KOPT-K1 (cell line): ENCODE measurements at regions not wholly inside any gene's neighbourhood (a gene's known extent, or its start where the extent isn't known, plus 50 kb on each side); places are given as distances from the start of the nearest gene placed in this dataset.
"Not testable (repeated sequence)": the region's sequence is repeated elsewhere in the genome, so short reads cannot be mapped to it uniquely, and the experiment has no call there.

Source experiments
- H3K27ac ChIP-seq: fragments of 200-600 bp; sonication (generic); 2 replicates; pipeline ENCODE4 v1.5.1; 2016; ENCODE audit warnings: antibody characterized with exemption, mild to moderate bottlenecking, low read depth, low read length; ENCODE audit not compliant: poor library complexity, severe bottlenecking
- H3K36me3 ChIP-seq: fragments of 200-600 bp; sonication (generic); 2 replicates; pipeline ENCODE4 v1.5.1; 2017; ENCODE audit warnings: antibody characterized with exemption, mild to moderate bottlenecking, low read length, moderate library complexity; ENCODE audit not compliant: insufficient read depth
- H3K9me3 ChIP-seq: fragments of 200-600 bp; sonication (generic); 2 replicates; pipeline ENCODE4 v1.5.1; 2017; ENCODE audit warnings: antibody characterized with exemption, low read length, mild to moderate bottlenecking; ENCODE audit not compliant: insufficient read depth, poor library complexity, severe bottlenecking

DNA sequence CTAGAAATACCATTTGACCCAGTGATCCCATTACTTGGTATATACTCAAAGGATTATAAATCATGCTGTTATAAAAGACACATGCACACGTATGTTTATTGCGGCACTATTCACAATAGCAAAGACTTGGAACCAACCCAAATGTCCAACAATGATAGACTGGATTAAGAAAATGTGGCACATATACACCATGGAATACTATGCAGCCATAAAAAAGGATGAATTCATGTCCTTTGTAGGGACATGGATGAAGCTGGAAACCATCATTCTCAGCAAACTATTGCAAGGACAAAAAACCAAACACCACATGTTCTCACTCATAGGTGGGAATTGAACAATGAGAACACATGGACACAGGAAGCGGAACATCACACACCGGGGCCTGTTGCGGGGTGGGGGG, 131.5 kb downstream of the ZFAND4 start:
- not testable (repeated sequence) for H3K27ac ChIP-seq, H3K36me3 ChIP-seq, H3K9me3 ChIP-seq

DNA sequence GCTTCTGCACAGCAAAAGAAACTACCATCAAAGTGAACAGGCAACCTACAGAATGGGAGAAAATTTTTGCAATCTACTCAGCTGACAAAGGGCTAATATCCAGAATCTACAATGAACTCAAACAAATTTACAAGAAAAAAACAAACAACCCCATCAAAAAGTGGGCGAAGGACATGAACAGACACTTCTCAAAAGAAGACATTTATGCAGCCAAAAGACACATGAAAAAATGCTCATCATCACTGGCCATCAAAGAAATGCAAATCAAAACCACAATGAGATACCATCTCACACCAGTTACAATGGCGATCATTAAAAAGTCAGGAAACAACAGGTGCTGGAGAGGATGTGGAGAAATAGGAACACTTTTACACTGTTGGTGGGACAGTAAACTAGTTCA, 132.0 kb downstream of the ZFAND4 start:
- H3K36me3 ChIP-seq, H3K27ac ChIP-seq, H3K9me3 ChIP-seq: not testable (repeated sequence)

DNA sequence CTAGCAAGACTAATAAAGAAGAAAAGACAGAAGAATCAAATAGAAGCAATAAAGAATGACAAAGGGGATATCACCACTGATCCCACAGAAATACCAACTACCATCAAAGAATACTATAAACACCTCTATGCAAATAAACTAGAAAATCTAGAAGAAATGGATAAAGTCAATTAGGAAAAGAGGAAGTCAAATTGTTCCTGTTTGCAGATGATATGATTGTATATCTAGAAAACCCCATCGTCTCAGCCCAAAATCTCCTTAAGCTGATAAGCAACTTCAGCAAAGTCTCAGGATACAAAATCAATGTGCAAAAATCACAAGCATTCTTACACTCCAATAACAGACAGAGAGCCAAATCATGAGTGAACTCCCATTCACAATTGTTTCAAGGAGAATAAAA, 133.0 kb downstream of the ZFAND4 start:
- not testable (repeated sequence) for H3K9me3 ChIP-seq, H3K36me3 ChIP-seq, H3K27ac ChIP-seq

DNA sequence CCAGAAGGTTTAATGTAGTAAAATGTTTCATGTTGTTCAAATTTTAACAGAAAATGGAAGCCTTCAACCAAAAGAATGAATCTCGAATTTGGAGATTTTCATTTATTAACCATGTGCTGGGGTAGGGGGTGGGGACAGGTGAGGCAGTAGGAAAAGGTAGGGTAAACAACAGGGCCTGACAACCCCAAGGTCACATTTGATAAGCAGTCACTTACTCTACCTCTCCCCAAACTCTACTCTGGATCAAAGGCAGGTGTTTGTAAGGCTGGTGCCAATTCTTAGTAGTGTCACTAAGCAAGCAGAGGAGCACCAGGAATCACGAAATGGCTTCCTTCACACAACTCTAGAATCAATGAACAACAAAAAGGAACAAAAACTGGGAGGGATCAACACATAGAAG, 138.0 kb downstream of the ZFAND4 start:
- H3K36me3 ChIP-seq, result no peaks in the 10 kb centered on the region
- no peaks in the 10 kb centered on the region for H3K9me3 ChIP-seq
- no peak overlapping the region for H3K27ac ChIP-seq

DNA sequence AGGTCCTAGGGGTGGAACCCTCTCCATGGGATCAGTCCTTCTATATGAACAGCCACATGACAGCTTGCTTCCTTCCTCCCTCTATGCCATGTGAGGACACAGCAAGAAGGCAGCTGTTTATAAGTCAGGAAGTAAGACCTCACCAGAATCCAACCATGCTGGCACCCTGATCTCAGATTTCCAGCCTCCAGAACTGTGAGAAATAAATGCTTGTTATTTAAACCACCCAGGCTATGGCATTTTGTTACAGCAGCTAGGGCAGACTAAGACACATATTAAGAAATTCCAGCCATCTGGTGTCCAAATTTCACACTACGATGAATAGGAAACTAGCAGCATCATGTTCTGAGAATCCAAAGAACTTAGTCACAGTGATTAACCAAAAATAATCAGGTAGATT, 140.1 kb downstream of the ZFAND4 start:
- H3K27ac ChIP-seq, result no peak overlapping the region

DNA sequence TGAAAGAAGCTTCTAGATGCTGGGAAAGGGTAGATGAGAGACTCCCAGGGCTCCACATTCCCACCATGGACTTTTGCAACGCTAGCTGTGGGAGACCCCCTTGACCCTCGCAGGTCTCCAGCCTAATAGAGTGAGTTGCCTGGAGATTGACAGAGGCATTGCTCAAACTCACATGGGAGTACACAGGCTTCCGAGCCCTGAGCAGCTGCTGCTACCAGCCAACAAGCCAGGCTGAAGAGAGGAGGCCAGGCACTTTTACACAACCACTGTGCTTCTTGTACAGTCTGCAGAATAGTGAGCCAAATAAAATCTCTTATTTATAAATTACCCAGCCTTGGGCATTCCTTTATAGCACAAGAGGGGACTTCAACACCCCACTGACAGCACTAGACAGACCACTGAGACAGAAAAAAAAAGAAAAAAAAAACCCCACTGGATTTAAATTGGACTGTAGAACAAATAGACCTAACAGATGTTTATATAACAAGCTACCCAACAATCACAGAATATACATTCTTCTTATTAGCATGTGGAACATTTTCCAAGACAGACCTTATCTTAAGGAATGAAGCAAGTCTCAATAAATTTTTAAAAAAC, 146.2 kb downstream of the ZFAND4 start:
- Histone ChIP-seq H3K36me3 (no peaks in the 10 kb centered on the region), H3K9me3 (no peaks in the 10 kb centered on the region), H3K27ac (no peak overlapping the region)

More for the DNA sequence above, 140.1 kb downstream of the ZFAND4 start:
- Histone ChIP-seq H3K36me3 (no peaks in the 10 kb centered on the region), H3K9me3 (no peaks in the 10 kb centered on the region)

DNA sequence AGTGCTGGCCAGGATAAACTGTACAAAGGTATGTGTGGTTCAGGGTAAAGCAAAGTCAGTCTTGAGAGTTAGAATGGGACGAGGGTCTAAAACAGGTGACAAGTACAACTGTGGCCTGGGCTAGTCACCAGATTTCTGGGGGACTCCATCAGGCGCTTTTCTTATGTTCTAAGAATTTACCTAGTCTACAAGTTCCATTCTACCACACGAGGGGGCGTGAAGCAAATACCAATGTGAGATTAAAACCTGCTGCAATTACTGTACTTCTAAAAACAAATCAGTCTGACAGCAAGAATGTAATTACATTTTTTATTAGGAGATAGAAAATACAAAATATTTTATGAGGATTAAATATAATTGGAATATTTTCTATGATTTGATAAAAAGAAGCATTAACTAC, 146.5 kb downstream of the ALOX5 start:
- Histone ChIP-seq H3K9me3 (no peaks in the 10 kb centered on the region), H3K36me3 (no peaks in the 10 kb centered on the region), H3K27ac (no peak overlapping the region)

DNA sequence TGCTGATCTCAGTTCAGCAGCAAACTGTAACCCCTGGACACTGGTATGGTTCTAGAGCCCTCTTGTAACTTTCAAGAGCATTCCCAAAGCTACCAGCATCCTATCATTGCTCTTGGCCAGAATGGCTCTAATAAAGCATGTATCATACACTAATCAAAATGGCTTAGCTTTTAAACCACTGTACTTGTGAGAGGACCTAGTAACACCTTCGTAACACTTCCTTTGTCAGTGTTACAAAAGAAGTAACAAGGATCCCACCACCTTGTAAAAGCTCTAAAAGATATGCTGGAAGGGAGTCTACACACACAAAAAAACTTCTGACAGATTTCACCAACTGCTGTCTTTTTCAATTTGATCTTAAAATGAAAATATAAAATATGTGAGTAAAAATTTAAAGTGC, 144.7 kb downstream of the ALOX5 start:
- Histone ChIP-seq H3K9me3 (no peaks in the 10 kb centered on the region), H3K36me3 (no peaks in the 10 kb centered on the region), H3K27ac (no peak overlapping the region)

DNA sequence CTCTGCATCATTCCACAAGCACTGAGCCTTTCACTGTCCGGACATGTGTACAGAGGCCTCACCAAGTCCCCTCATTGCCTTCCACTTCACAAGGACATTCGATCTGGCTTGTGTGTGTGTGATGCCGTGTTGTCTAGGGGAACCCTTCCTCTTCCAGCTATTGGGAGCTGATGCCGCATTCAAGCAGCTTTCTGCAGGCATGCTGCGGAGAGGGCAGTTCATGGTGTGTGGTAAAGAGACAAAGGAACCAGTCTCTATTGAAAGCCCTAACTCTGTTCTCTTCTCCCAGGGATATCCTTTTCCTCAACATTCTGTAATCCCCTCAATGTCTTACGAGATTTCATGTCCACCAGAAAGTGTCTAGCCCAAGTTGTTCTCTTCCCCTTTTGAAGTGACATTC, 141.6 kb downstream of the ALOX5 start:
- no peaks in the 10 kb centered on the region for H3K36me3 ChIP-seq
- no peaks in the 10 kb centered on the region for H3K9me3 ChIP-seq
- H3K27ac ChIP-seq, result no peak overlapping the region

DNA sequence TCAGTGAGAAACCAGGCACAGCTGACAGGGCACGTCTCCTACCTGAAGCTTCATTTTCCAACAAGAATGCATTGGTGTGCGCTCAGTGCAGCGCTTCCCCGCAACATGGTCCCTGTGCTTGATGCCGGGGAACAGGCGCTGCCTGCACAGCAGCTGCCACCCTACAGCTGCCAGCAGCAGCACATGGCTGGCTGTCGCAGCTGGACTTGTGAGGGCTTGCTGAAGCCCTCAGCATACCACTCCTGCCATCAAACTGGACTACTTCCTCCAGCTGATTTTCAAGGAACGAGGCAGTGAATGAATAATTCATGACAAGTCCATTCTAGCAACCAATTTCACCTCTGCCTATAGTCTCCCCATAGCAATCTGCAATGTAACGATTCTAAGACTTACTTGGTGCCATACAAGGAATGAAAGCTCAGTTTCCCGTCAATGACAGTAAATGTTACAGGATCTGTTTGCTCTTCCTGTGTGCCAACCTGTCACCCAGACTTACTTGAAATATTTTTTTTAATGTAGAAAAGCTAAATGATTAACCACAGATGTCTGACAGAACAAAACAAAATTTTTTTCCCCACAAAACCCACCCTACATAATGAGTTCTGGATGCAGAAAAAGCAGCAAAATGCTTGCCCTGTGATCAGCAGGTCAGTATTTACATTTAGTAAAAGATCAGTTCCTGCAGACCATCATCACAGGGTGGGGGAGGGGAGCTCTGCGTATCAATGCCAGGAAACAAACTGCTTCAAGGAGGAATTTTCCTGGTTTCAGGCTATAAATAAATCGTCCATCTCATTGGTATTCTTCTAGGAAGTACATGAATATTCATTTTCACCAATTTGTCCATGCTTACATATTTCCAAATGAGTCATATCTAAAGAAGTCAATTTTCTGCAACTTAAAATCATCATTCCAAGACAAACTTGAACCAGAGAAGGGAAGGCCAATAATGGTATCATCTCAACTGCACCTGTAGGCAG, 140.6 kb downstream of the ALOX5 start:
- no peaks in the 10 kb centered on the region for H3K36me3 ChIP-seq
- H3K9me3 ChIP-seq, result no peaks in the 10 kb centered on the region
- H3K27ac ChIP-seq, result no peak overlapping the region

DNA sequence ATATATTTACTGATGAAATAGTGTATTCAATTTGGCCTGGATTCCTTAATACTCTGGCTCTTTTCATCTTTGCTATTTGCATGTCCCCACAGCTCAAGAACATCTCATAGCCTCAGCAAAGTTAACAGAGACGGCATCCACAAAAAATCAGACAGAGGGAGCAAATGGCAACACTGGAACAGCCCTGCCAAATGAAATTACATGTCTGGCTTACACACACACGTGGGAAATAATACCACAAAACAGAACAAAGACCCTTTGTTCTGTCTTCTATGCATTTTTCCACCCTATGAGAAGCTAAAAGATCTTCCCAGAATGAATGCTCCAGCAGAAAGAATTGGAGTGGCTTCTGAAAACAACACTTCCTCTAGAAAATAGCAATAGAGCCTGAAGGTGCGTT, 139.5 kb downstream of the ALOX5 start:
- H3K36me3 ChIP-seq, result no peaks in the 10 kb centered on the region
- no peak overlapping the region for H3K27ac ChIP-seq
- no peaks in the 10 kb centered on the region for H3K9me3 ChIP-seq

DNA sequence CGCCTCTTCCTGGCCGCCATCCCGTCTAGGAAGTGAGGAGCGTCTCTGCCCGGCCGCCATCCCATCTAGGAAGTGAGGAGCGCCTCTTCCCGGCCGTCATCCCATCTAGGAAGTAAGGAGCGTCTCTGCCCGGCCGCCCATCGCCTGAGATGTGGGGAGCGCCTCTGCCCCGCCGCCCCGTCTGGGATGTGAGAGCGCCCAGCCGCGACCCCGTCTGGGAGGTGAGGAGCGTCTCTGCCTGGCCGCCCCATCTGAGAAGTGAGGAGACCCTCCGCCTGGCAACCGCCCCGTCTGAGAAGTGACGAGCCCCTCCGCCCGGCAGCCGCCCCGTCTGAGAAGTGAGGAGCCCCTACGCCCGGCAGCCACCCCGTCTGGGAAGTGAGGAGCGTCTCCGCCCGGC, 137.9 kb downstream of the ALOX5 start:
- not testable (repeated sequence) for H3K36me3 ChIP-seq, H3K9me3 ChIP-seq, H3K27ac ChIP-seq

DNA sequence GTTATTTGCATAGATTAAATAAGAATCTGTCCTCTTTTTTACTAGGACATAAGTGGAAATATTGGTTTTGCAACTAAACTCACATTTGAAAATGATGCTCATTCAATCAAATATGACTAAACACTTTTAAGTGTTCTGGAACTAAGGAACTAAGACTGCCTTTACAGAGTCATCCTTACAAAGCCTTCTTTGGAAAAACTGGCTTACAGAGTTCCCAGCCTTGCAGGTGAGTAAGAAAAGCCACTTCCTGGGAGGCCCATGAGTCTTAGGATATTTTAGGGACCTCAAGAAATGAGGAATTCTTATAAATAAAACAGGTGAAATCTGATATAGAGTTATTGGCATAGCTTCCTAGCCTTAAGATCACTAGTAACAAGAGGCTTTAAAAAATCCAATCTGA, 135.5 kb downstream of the ALOX5 start:
- Histone ChIP-seq H3K36me3 (no peaks in the 10 kb centered on the region), H3K27ac (no peak overlapping the region), H3K9me3 (no peaks in the 10 kb centered on the region)

DNA sequence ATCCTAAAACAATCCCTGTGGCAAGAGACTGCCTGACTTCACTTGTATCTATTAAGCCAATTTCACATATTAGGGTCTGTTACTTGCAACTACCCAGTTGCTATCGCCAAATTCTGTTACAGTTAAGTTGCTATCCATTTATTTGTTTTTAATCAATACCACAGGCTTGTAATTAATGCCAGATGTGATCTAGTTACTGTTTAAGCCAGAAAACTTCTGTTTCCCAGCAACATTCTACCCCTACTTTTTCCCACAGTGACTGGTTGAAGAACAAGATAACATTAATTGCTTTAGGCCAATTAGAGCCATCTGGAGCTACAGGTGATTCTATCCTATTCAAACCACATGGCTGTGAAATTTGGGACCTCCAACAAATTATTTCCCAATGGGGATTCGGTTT, 131.3 kb downstream of the ALOX5 start:
- H3K36me3 ChIP-seq, result no peaks in the 10 kb centered on the region
- H3K27ac ChIP-seq, result no peak overlapping the region
- H3K9me3 ChIP-seq, result no peaks in the 10 kb centered on the region

DNA sequence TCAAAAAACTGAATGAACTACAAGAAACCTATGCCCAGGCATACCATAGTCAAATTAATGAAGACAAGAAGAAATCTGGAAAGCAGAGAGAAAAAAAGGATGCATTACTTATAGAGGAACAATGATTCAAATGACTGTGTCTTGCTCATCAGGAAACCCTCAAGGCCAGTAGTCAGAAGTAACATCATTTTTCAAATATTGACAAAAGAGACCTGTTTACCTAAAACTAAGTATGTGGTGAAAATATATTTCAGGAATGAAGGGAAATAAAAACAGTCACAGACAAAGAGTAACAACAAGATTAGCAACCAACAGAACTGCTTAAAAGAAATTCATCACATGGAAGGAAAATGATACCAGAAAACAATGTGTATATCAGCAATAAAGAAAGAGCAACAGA, 128.4 kb downstream of the ALOX5 start:
- H3K36me3 ChIP-seq, result no peaks in the 10 kb centered on the region
- no peak overlapping the region for H3K27ac ChIP-seq
- H3K9me3 ChIP-seq, result no peaks in the 10 kb centered on the region

DNA sequence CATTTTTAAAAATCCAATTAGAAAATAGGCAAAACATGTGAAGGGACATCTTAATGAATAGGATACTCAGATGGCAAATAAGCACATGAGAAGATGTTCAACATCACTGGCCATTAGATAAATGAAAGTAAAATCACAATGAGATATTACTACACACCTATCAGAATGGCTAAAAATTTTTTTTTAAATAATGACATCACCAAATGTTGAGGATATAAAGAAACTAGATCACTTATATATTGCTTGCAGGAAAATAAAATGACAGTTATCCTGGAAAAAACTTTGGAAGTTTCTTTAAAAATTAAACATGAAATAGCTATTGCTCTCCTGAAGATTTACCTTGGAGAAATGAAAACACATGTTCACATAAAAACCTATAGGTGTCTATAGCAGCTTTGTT, 127.8 kb downstream of the ALOX5 start:
- Histone ChIP-seq H3K36me3 (no peaks in the 10 kb centered on the region), H3K27ac (no peak overlapping the region), H3K9me3 (no peaks in the 10 kb centered on the region)
